ENCODE measurements at regions not wholly inside any gene's neighbourhood (a gene's known extent, or its start where the extent isn't known, plus 50 kb on each side); places are given as distances from the start of the nearest gene placed in this dataset.

DNA sequence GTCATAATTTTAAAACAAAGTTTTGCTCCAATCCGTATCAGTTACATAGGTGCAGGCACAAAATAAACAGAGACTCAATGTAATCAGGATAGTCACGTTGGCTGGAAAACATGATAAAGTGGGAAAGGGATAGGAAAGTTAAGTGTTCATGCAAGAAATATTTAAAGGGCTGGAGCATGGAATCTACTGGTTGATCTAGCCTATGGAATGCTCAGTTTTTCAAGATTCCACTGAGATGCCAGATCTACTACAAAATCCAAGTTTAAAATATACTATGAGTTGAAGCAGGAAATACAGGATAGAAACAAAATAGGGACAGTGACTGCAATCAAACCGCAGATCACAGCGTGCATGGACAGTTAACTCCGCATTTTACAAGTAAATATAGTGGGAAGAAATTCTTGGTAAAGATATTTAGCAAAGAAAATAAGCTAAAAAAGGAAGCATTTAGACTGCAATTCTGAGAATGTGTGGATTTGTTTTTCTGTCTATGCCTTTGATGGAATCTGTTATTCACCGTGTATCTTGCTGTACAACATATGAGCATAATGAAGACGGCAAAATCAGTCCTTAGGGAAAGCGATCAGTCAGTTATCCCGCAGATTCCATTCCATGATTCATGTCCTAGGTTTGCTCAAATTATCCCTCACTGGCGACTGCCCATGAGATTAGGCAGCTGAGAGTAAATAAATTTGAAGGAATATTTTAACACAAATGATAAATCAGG, 1044.3 kb downstream of the FLRT2 start:
- ChIA-PET POLR2A (ENCODE audit: partially characterized antibody) (no interaction called here), CTCF (ENCODE audit: partially characterized antibody) (no interaction called here)
- no peak overlapping the region for H3K27ac Mint-ChIP-seq
- H3K36me3 Mint-ChIP-seq, result no peaks in the 10 kb centered on the region
- no peak overlapping the region for H3K4me3 Mint-ChIP-seq
- H3K4me3 ChIP-seq (ENCODE audit: low read length in 2 of 2), result no peak overlapping the region
- H3K27ac ChIP-seq (ENCODE audit: low read depth, low read length), result no peak overlapping the region
- H3K4me1 Mint-ChIP-seq, result no peaks in the 10 kb centered on the region
- H3K27me3 ChIP-seq (ENCODE audit: insufficient read depth, low read length), result no peaks in the 10 kb centered on the region
- H3K4me1 ChIP-seq (ENCODE audit: insufficient read depth, low read length), result no peaks in the 10 kb centered on the region
- H3K9me3 ChIP-seq (ENCODE audit: control insufficient read depth in 1 of 2, low read length in 2 of 2), result no peaks in the 10 kb centered on the region
- no peaks in the 10 kb centered on the region for H3K36me3 ChIP-seq (ENCODE audit: insufficient read depth, low read length)
- peaks cover 0 to 14% (median 9%) of the 10 kb centered on the region in 8 donors for H3K9me3 Mint-ChIP-seq
- intact Hi-C loops (cut with micrococcal nuclease), result no loop called here
- DNase-seq, result no peak
- H3K27me3 Mint-ChIP-seq, result no peaks in the 10 kb centered on the region

DNA sequence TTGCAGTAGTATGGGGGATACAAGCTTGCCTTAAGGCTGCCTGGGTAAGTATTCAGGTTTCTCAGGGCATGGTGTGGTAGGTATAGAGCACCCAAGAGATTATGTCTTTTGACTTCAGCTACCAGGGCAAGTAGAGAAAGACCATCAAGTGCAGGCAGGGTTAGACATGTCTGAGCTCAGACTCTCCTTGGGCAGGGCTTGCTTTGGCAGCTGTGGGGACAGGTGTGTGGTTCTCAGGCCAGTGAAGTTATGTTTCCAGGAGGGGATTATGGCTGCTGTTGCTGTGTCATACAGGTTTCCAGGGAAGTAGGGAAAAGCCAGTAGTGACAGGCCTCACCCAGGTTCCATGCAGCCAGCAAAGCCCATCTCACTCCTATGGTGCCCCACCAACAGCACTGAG, 1040.4 kb downstream of the FLRT2 start:
- no peaks in the 10 kb centered on the region for H3K4me1 ChIP-seq (ENCODE audit: insufficient read depth, low read length)
- H3K27me3 ChIP-seq (ENCODE audit: insufficient read depth, low read length), result no peaks in the 10 kb centered on the region
- H3K27ac ChIP-seq (ENCODE audit: low read depth, low read length), result no peak overlapping the region
- no peak overlapping the region for H3K4me3 ChIP-seq (ENCODE audit: low read length in 2 of 2)
- Mint-ChIP-seq H3K36me3 (no peaks in the 10 kb centered on the region), H3K27ac (no peak overlapping the region), H3K4me3 (no peak overlapping the region), H3K27me3 (no peaks in the 10 kb centered on the region), H3K4me1 (no peaks in the 10 kb centered on the region), H3K9me3 (peaks cover 0 to 9% (median 7%) of the 10 kb centered on the region in 8 donors)
- ChIA-PET CTCF (ENCODE audit: partially characterized antibody) (no interaction called here), POLR2A (ENCODE audit: partially characterized antibody) (no interaction called here)
- no peaks in the 10 kb centered on the region for H3K36me3 ChIP-seq (ENCODE audit: insufficient read depth, low read length)
- intact Hi-C loops (cut with micrococcal nuclease), result no loop called here
- DNase-seq, result no peak
- H3K9me3 ChIP-seq (ENCODE audit: control insufficient read depth in 1 of 2, low read length in 2 of 2), result no peaks in the 10 kb centered on the region

DNA sequence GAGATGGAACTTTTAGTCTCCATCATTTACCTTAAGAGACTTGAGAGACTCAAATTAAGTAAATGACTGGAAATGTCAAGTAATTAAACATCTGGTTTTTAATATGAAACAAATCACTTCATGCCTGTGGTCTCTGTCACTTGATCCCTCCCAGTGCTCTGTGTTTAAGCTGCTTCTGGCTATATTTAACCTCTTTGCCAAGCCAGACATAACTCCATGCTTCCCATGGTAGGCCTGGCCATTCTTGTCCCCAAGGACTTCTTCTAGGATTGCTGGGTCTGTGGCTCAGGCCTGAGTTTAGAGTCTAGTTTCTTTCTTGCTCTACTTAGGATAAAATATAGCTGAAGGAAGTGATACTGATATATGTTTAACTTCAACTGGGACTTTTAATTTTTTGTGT, 1013.6 kb downstream of the FLRT2 start:
- H3K9me3 Mint-ChIP-seq, result peaks cover 0 to 8% (median 3%) of the 10 kb centered on the region in 8 donors
- CTCF ChIA-PET (ENCODE audit: partially characterized antibody), result no interaction called here
- H3K27me3 Mint-ChIP-seq, result no peaks in the 10 kb centered on the region
- H3K4me1 ChIP-seq (ENCODE audit: insufficient read depth, low read length), result no peaks in the 10 kb centered on the region
- H3K4me3 Mint-ChIP-seq, result no peak overlapping the region
- no peaks in the 10 kb centered on the region for H3K27me3 ChIP-seq (ENCODE audit: insufficient read depth, low read length)
- H3K9me3 ChIP-seq (ENCODE audit: control insufficient read depth in 1 of 2, low read length in 2 of 2), result no peaks in the 10 kb centered on the region
- no peaks in the 10 kb centered on the region for H3K36me3 Mint-ChIP-seq
- no peak for DNase-seq
- H3K36me3 ChIP-seq (ENCODE audit: insufficient read depth, low read length), result no peaks in the 10 kb centered on the region
- H3K4me3 ChIP-seq (ENCODE audit: low read length in 2 of 2), result no peak overlapping the region
- no peak overlapping the region for H3K27ac ChIP-seq (ENCODE audit: low read depth, low read length)
- intact Hi-C loops (cut with micrococcal nuclease), result no loop called here
- no peaks in the 10 kb centered on the region for H3K4me1 Mint-ChIP-seq
- POLR2A ChIA-PET (ENCODE audit: partially characterized antibody), result no interaction called here
- no peak overlapping the region for H3K27ac Mint-ChIP-seq

DNA sequence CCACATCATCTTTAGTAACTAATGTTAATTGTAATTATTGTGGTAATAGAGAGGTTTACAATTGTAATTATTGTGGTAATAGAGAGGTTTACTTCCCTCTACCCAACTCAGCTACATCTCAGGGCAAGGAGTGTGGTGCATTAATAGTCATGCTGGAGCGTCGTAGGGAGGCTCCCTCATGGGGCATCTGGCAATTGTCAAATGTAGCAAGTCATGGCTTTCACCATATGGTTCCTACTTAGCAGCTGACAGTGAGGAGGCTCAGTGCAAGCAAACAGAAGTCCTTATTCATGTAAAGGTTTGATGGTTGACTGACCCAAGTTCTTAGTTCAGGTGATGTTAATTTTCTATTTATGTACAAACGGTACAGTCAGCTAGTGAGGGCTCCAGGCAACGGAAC, 1012.0 kb downstream of the FLRT2 start:
- POLR2A ChIA-PET (ENCODE audit: partially characterized antibody), result no interaction called here
- H3K36me3 Mint-ChIP-seq, result no peaks in the 10 kb centered on the region
- Histone ChIP-seq H3K27ac (ENCODE audit: low read depth, low read length) (no peak overlapping the region), H3K9me3 (ENCODE audit: control insufficient read depth in 1 of 2, low read length in 2 of 2) (no peaks in the 10 kb centered on the region), H3K4me3 (ENCODE audit: low read length in 2 of 2) (no peak overlapping the region), H3K4me1 (ENCODE audit: insufficient read depth, low read length) (no peaks in the 10 kb centered on the region), H3K36me3 (ENCODE audit: insufficient read depth, low read length) (no peaks in the 10 kb centered on the region), H3K27me3 (ENCODE audit: insufficient read depth, low read length) (no peaks in the 10 kb centered on the region)
- CTCF ChIA-PET (ENCODE audit: partially characterized antibody), result no interaction called here
- H3K9me3 Mint-ChIP-seq, result peaks cover 0 to 8% (median 3%) of the 10 kb centered on the region in 8 donors
- H3K27me3 Mint-ChIP-seq, result no peaks in the 10 kb centered on the region
- no peak for DNase-seq
- H3K4me3 Mint-ChIP-seq, result no peak overlapping the region
- intact Hi-C loops (cut with micrococcal nuclease), result no loop called here
- no peaks in the 10 kb centered on the region for H3K4me1 Mint-ChIP-seq
- H3K27ac Mint-ChIP-seq, result no peak overlapping the region

DNA sequence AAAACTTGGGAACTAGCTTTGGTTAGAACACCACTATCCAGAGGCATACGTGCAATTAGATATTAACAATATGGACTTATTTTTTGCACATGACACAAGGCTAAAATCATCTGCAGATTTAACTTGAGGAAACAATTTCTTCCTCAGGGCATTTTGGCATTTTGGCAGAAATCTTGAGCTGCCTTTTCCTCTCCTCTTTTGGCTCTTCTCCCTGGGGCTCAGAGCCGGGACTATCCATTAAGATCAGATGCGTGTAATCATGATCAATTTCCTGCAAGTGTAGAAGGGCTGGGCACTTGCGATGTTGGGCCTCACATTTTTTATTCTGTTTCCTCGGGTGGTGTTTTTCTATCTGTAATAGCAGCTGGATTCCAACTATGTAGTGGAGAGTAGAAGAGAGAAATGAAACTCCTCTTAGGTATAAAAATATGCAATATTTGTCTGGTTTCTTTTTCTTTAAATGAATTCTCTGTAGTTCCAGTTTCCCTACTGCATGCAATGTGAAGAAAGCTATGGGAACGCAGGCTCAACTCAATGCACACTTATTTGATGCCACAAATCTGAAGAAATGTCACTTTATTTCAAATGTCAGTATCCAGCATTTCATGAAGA, 1010.8 kb downstream of the FLRT2 start:
- H3K9me3 Mint-ChIP-seq, result peaks cover 0 to 8% (median under 1%) of the 10 kb centered on the region in 8 donors
- ChIA-PET POLR2A (ENCODE audit: partially characterized antibody) (no interaction called here), CTCF (ENCODE audit: partially characterized antibody) (no interaction called here)
- Histone ChIP-seq H3K27me3 (ENCODE audit: insufficient read depth, low read length) (no peaks in the 10 kb centered on the region), H3K27ac (ENCODE audit: low read depth, low read length) (no peak overlapping the region), H3K4me3 (ENCODE audit: low read length in 2 of 2) (no peak overlapping the region), H3K36me3 (ENCODE audit: insufficient read depth, low read length) (no peaks in the 10 kb centered on the region), H3K4me1 (ENCODE audit: insufficient read depth, low read length) (no peaks in the 10 kb centered on the region), H3K9me3 (ENCODE audit: control insufficient read depth in 1 of 2, low read length in 2 of 2) (no peaks in the 10 kb centered on the region)
- intact Hi-C loops (cut with micrococcal nuclease), result no loop called here
- H3K4me1 Mint-ChIP-seq, result no peaks in the 10 kb centered on the region
- H3K27ac Mint-ChIP-seq, result no peak overlapping the region
- no peak for DNase-seq
- no peaks in the 10 kb centered on the region for H3K36me3 Mint-ChIP-seq
- H3K27me3 Mint-ChIP-seq, result no peaks in the 10 kb centered on the region
- no peak overlapping the region for H3K4me3 Mint-ChIP-seq

DNA sequence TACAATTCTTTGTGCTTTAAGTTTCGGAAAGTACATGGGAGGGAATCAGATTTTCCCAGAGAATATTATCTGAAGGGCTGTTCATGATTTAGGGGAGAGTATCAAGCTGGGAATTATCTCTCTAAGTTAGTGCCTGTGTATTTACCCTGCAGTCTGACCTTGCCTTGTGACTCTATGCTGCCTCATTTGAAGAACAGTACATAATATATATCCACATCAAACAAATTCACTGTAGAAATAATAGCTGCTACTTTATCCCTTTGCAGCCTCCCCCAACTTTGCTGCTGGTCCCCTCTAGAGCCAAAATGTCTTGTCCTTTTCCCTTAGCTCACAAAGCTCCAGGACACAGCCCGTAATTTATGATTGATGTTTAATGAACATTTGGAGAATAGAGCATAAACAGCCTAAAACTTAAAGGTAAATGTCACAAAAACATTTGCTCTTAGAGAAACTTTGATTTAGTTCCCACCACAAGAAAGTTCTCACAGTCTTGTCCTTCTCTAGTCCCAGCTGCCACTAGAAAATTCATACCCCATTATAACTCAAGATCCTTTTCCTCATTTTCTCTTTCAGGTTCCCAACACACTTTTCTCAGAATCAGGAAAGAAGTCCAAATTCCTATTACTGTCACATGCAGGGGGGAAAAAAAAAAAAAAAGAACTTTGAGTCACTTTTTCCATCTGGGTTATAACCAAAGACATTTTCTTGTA, 1009.6 kb downstream of the FLRT2 start:
- no peaks in the 10 kb centered on the region for H3K27me3 Mint-ChIP-seq
- no peaks in the 10 kb centered on the region for H3K36me3 Mint-ChIP-seq
- no peak overlapping the region for H3K4me3 Mint-ChIP-seq
- no peaks in the 10 kb centered on the region for H3K4me1 Mint-ChIP-seq
- no peak overlapping the region for H3K27ac Mint-ChIP-seq
- POLR2A ChIA-PET (ENCODE audit: partially characterized antibody), result no interaction called here
- no peaks in the 10 kb centered on the region for H3K36me3 ChIP-seq (ENCODE audit: insufficient read depth, low read length)
- no peaks in the 10 kb centered on the region for H3K27me3 ChIP-seq (ENCODE audit: insufficient read depth, low read length)
- CTCF ChIA-PET (ENCODE audit: partially characterized antibody), result no interaction called here
- H3K9me3 ChIP-seq (ENCODE audit: control insufficient read depth in 1 of 2, low read length in 2 of 2), result no peaks in the 10 kb centered on the region
- H3K9me3 Mint-ChIP-seq, result peaks cover 0 to 8% (median 0%) of the 10 kb centered on the region in 8 donors
- no peak for DNase-seq
- intact Hi-C loops (cut with micrococcal nuclease), result no loop called here
- no peak overlapping the region for H3K27ac ChIP-seq (ENCODE audit: low read depth, low read length)
- no peak overlapping the region for H3K4me3 ChIP-seq (ENCODE audit: low read length in 2 of 2)
- no peaks in the 10 kb centered on the region for H3K4me1 ChIP-seq (ENCODE audit: insufficient read depth, low read length)

DNA sequence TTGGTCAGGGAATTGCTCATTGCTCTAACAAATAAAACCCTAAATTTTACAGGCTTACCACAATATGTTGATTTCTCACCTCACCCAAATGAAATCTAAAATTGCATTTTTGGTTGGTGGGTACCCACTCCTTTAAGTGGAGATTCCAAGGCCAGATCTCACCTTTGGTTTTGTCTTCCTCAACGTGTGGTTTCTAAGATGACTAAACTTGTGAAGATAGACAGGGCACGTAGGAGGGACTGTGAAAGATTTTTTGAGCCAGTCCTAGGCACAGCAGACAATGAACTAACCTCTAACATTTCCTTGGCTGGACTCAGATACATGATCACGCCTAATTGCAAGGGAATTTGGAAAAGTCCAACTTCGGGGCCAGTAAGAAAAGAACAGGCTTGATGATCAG, 1003.9 kb downstream of the FLRT2 start:
- H3K27me3 Mint-ChIP-seq, result no peaks in the 10 kb centered on the region
- no peaks in the 10 kb centered on the region for H3K27me3 ChIP-seq (ENCODE audit: insufficient read depth, low read length)
- no peaks in the 10 kb centered on the region for H3K4me1 ChIP-seq (ENCODE audit: insufficient read depth, low read length)
- no peak overlapping the region for H3K27ac ChIP-seq (ENCODE audit: low read depth, low read length)
- no peak for DNase-seq
- H3K9me3 Mint-ChIP-seq, result peaks cover 0 to 5% (median 0%) of the 10 kb centered on the region in 8 donors
- H3K36me3 Mint-ChIP-seq, result no peaks in the 10 kb centered on the region
- no peaks in the 10 kb centered on the region for H3K9me3 ChIP-seq (ENCODE audit: control insufficient read depth in 1 of 2, low read length in 2 of 2)
- H3K4me3 ChIP-seq (ENCODE audit: low read length in 2 of 2), result no peak overlapping the region
- no peak overlapping the region for H3K4me3 Mint-ChIP-seq
- no peak overlapping the region for H3K27ac Mint-ChIP-seq
- no peaks in the 10 kb centered on the region for H3K36me3 ChIP-seq (ENCODE audit: insufficient read depth, low read length)
- CTCF ChIA-PET (ENCODE audit: partially characterized antibody), result no interaction called here
- intact Hi-C loops (cut with micrococcal nuclease), result no loop called here
- H3K4me1 Mint-ChIP-seq, result peaks cover 0 to 3% (median 0%) of the 10 kb centered on the region in 4 donors
- POLR2A ChIA-PET (ENCODE audit: partially characterized antibody), result no interaction called here
